NCI-H187 treated with DMSO at 0.1 percent for 48 hours (cell line): ENCODE measurements at regions not wholly inside any gene's neighbourhood (a gene's known extent, or its start where the extent isn't known, plus 50 kb on each side); places are given as distances from the start of the nearest gene placed in this dataset.

Experiments used
- DNase-seq: peaks from one replicate; lab custom pipeline; 2025; lab: John Stamatoyannopoulos, UW

DNA sequence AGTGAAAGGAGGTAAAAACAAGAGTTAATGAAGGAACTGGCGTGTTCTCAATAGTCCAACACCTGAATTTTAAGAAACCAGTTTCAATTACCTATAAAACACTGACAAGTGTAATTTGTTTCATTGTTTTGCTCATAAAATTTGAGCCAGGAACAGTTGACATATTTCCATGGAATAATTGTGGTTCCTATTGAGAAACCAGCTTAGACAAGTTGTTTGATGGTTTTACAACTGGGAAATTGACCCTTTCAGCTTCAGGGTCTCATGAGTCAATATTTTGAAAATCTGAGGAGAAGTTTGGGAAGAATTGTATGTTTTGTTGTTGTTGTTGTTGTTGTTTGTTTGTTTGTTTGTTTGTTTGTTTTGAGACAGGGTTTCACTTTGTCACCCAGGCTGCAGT, 69.1 kb upstream of the GADD45A start:
- no peak for DNase-seq

DNA sequence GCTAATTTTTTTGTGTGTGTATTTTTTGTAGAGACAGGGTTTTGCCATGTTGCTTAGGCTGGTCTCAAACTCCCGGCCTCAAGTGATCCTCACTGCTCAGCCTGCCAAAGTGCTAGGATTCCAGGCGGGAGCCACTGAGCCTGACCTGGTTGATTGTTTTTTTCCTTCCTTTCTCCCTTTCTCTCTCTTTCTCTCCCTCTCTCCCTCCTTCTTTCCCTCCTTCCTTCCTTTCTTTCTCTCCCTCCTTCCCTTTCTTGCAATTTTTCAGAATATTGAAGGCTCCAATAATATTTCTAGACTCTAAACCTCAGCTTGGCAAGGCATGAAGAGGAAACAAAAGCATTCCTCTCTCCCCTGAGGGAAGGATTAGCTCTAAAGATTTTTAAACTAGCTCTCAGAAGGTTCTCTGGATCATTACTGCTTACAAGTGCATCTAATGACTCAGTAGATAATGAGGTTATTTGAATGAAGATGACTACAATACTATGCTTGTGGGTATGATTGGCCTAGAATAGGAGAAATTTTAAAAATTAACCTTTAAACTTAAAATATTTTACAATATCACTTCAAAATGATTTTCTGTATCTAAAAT, 68.5 kb upstream of the GADD45A start:
- DNase-seq: no peak

DNA sequence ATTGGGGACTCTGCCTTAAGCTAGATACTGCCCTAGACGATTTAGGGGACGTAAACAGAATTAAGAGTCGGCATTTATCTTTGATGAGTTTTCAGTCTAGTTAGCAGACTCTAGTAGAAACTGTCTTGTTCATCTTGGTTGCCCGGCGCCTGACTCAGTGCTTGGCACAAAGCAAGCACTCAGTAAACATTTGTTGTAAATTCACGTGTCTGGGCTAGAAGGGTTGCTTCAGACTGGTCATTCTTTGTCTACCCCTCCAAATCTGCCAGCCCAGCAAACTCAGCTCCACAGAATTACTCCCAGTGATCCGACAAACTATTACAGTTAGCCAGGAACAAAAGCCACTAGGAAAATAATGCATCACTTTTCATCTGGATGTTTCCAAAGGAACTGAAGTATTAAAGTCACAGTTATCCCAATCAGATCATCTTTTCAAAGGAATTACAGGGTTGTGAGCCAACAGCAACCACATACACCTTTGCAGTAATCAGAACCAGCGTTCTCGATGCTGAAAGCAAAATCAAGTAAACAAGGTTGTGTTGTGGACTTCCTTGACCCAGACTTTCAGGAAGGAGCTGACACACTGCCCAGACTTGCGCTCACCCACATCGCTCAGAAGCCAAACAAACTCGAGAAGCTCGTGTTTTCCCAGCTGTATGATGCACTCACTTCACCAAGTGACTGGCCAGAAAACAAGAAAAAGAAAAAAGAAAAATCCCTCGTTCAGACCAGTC, 66.5 kb upstream of the GADD45A start:
- DNase-seq: no peak

DNA sequence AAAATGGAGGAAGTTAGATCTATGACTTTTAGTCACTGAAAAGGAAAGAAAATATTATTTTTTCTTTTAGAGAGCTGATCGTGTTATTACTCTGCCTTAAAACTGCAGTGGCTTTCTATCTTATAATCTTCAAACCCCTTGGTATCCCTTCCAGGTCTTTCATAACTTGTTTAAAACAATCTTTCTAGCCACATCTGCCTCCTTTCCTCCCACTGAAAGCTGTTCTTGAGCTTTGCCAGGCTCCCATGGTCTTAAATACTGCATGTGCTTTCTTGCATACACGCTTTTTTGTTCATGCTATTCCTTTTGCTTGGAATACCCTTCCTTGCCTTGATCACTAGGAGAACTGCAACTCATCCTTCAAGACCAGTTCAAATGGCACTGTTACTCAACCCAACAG, 65.9 kb upstream of the GADD45A start:
- DNase-seq: no peak

DNA sequence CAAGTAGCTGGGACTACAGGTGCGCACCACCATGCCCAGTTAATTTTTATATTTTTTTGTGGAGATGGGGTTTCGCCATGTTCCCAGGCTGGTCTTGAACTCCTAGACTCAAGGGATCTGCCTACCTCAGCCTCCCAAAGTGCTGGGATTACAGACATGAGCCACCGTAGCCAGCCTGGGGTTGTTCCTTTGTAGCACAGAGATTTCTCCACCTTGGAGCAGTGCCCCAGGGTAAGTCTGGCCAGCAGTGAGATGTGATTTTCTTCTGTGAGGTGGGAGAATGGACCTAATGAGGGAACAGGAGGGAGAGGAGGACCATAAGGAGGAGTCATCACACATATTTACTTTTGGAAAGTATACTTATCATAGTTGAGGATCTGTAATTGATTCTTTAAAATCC, 61.1 kb upstream of the GADD45A start:
- no peak for DNase-seq

DNA sequence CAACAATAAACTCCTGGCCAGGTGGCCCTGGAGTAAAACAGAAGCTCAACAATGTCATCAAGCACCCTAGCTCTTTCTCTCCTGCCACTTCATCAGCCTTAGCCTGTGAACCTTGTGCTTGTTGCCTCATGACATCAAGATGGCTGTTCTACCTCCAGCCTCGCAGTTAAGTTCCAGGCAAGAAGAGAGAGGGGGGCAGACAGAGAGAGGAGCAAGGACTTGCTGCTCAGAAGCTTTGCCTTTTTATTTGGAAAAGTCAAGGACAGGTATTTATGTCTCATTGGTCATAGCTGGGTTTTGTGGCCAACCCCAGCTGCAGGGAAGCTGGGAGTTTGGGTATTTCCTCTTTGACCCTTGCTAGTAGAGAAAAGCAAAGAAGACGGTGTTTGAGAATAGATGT, 60.3 kb upstream of the GADD45A start:
- DNase-seq: no peak

DNA sequence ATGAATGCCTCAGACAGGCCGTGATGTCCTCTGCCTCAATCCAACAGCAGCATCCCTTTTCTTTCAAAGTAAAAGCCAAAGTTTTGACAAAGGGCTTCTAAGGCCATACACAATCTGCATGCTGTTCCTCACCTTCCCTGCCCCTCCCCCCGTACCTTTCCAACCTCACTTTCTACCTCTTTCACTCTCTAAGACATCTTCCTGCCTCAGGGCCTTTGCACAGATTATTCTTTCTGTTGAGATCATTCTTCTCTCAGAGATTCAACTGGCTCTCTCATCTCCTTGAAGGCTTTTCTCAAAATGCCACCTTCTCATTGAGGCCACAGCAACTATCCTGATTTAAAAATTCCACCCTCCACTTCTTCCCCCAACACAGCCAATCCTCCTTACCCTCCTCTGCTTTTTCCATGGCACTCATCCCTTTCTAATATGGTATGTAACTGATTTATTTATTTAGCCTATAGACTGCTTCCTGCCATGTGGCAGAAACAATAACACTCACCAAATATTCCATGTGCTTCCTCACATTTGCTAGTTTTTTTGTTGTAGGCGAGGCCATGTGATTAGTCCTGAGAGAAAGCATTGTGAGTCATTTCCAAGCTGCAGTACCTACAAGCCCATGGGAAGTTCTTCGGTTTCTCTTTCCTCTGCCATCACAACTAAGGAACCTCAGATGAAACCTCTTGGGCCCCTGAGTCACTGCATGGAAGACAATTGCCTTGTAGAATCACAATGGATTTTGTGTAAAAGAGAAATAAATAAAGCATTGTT, 58.7 kb upstream of the GADD45A start:
- DNase-seq: no peak

GRCh38 chr1:67626861-67627235, 58.2 kb upstream of the GADD45A start:
- no peak for DNase-seq

DNA sequence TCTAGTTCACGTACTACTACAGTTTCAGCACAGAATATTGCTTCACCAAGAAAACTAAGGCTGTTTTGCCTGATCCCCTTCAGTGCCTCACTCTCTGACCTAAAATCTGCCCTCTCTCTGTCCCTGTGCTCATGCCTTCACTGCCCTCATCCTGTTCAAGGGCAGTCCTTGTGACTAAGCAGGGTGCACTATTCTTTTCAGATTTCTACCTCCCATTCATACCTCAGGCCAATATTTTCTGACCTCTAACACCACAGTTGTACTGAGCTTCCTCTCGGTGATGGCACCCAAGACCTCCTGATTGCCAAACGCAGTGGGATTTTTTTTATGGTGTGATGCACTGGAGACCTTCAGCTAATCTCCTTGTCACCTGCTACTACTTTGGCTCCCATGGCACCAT, 57.7 kb upstream of the GADD45A start:
- no peak for DNase-seq

GRCh38 chr1:67627906-67628305, 57.1 kb upstream of the GADD45A start:
- DNase-seq: no peak

DNA sequence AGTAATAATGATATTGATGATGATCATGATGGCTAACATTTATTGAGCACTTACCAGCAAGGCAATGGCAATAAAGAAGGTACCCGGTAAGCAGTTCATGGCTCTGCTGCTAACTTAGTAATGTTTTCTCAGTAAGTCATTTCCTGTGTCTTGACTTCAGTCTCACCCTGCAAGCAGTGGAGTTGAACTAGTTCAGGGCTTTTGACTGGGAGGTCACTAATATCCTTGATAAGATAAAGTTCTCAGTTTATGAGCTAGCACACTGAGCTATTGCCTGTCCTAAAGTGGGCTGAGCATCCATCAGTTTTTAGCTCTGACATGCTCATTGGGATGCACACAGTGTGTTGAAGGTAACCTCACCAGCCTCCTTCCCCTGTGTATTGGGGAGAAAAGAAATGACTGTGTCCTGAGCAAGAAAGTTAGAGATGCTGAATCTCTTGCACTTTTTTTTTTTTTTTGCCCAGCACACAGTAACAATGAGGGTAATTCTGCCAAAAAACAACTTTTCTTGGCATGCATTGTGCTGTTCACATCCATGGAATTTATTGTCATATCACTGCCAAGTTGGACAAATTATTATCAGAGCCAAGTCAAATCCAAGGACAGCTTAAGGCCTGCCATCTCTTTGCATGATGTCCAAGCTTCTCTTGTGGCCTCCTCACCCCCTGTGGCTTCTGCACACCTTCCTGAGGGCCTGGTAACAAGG, 55.5 kb upstream of the GADD45A start:
- DNase-seq: no peak

GRCh38 chr1:67630438-67631045, 54.5 kb upstream of the GADD45A start:
- DNase-seq: no peak

DNA sequence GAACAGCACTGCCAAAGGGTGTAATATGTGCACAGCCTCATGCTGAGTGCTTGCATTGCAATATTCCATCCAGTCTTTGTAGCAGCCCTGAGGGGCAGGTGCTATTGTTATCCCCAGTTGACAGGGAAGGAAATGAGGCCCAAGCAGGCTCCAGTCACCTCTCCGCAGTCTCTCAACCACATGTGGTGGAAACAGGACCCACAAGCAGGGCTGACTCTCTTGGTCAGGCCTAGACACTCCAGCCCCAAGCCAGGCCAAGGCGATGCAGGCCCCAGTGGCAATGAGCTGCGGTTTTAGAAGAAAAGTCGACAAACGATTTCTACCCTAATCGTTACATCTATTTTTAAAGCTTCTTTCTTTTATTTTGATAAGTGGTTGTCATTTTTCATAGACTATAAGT, 52.6 kb upstream of the GADD45A start:
- no peak for DNase-seq

GRCh38 chr1:67632811-67633655, 52.0 kb upstream of the GADD45A start:
- DNase-seq: no peak

DNA sequence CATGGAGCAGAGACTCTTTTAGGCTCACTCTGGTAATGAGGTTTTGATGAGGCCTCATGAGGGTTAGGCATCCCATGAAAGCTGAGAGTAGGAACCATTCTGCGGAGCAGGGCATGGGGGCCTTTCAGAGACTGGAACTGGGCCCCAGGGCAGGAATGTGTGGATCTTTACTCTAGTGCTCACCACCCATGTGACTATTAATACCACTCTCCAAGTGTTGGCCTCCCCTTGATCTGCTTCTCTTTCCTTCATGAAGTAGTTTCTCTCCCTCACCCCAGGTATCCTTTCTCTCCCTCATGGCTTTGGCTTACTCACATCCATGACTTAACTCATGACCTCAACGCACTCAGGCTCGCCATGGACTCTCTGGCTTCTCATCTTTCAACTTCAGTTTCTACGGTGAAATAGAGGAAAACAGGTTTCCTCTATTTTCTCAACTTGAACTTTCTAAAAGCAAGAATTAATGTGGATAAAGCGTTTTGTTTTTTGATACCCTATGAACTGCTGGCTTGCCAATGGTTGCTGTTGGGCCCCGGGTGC, 50.5 kb upstream of the GADD45A start:
- no peak for DNase-seq

DNA sequence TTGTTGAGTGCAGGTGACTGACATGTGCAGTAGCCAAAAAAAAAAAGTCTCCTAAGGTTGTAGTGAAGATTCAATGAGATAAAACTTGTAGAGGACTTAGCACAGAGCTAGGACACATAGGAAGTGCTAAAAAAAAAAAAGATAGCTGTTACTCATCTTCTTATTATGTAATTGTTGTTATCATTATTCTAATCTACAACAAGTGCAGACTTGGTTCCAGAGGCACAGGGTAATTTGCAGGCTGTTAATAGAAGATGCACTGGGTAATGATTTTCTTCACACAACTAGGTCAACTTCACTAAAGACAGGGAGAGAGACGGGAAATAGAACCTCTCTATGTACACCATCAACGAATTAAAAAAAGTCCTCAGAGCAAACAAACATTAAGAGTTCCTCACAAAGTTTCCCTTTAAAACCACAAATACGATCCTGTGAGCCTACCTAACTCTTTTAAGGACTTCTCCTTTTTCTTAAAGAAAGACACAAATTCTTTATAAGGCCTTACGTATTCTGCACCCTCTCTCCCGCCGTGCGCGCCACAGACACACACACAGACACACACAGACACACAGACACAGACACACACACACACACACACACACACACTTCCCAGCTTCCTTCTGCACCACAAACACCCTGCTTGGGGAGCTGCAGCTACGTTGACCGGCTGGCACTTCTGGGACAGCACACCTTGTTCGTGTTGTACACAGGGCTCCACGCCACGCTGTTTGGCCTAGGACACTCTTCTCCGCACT, 49.8 kb upstream of the GADD45A start:
- no peak for DNase-seq
